NCI-H187 treated with DMSO at 0.1 percent for 48 hours (cell line): ENCODE measurements at regions not wholly inside any gene's neighbourhood (a gene's known extent, or its start where the extent isn't known, plus 50 kb on each side); places are given as distances from the start of the nearest gene placed in this dataset.

Experiments
- DNase-seq: peaks from one replicate; lab custom pipeline; 2025; lab: John Stamatoyannopoulos, UW

GRCh38 chr1:54497338-54497737 lies 50.7 kb upstream of the ACOT11 start:
- DNase-seq = no peak

- DNase-seq = no peak
These were observed 52.1 kb upstream of the ACOT11 start for GRCh38 chr1:54495954-54496353.

GRCh38 chr1:54493608-54494007 lies 54.4 kb upstream of the ACOT11 start:
- no peak for DNase-seq

GRCh38 chr1:54490361-54491248 lies 57.4 kb upstream of the ACOT11 start:
- DNase-seq = no peak

GRCh38 chr1:54489627-54490250 lies 58.3 kb upstream of the ACOT11 start:
- DNase-seq = no peak

GRCh38 chr1:54488779-54489626 lies 59.0 kb upstream of the ACOT11 start:
- peak; percentile 15 for DNase-seq

- DNase-seq = peak; percentile 25
These were observed 59.8 kb upstream of the ACOT11 start for GRCh38 chr1:54488065-54488750.

- no peak for DNase-seq
These were observed 60.4 kb upstream of the ACOT11 start for GRCh38 chr1:54487571-54488050.

- no peak for DNase-seq
These were observed 61.1 kb upstream of the ACOT11 start for GRCh38 chr1:54486907-54487306.

- DNase-seq = no peak
These were observed 62.6 kb upstream of the ACOT11 start for GRCh38 chr1:54485416-54485815.

GRCh38 chr1:54483875-54484437 lies 64.1 kb upstream of the ACOT11 start:
- no peak for DNase-seq

GRCh38 chr1:54481201-54481884 lies 66.7 kb upstream of the ACOT11 start:
- DNase-seq = no peak

GRCh38 chr1:54480525-54480848 lies 67.5 kb upstream of the ACOT11 start:
- DNase-seq = no peak

- DNase-seq = no peak
These were observed 68.0 kb upstream of the ACOT11 start for GRCh38 chr1:54479841-54480524.

- DNase-seq = no peak
These were observed 68.8 kb upstream of the ACOT11 start for GRCh38 chr1:54479251-54479650.

GRCh38 chr1:54477153-54477561 lies 70.9 kb upstream of the ACOT11 start:
- no peak for DNase-seq

- DNase-seq = no peak
These were observed 70.4 kb upstream of the SSBP3 start for GRCh38 chr1:54476530-54477109.

- no peak for DNase-seq
These were observed 69.8 kb upstream of the SSBP3 start for GRCh38 chr1:54475946-54476516.

- no peak for DNase-seq
These were observed 69.2 kb upstream of the SSBP3 start for GRCh38 chr1:54475357-54475881.
